Mesenteric fat pad (tissue), 1 donor: ENCODE measurements at regions not wholly inside any gene's neighbourhood (a gene's known extent, or its start where the extent isn't known, plus 50 kb on each side); places are given as distances from the start of the nearest gene placed in this dataset.
"Not testable (repeated sequence)": the region's sequence is repeated elsewhere in the genome, so short reads cannot be mapped to it uniquely, and the experiment has no call there.

Experiments used
- DNase-seq: peaks from one replicate; pipeline ENCODE4 v3.0.0-alpha.2; 2020; ENCODE audit warnings: low spot score
- donor health status: DM: yes; HTN: yes; CAD: no.

DNA sequence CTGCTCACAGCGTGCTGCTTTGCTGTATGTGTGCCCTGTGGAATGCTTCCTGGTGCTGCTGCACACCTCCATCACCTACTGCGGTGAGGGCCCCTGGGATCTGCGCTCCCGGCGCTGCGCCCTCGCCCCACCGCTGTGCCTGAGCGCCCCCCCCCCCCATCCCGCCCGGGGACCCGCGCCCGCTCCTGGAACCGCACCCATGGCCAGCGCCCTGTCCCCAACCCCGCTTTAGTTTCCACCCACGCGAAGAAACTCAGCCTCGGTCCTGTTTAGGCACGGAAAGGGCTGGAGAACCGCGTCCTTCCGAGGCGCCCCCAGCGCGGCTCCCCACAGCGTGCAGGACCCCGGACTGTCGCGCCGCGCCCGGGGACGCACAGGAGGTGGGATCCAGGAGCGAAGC, 265.5 kb downstream of the POTEB3 start:
- DNase-seq = peak; percentile 45

DNA sequence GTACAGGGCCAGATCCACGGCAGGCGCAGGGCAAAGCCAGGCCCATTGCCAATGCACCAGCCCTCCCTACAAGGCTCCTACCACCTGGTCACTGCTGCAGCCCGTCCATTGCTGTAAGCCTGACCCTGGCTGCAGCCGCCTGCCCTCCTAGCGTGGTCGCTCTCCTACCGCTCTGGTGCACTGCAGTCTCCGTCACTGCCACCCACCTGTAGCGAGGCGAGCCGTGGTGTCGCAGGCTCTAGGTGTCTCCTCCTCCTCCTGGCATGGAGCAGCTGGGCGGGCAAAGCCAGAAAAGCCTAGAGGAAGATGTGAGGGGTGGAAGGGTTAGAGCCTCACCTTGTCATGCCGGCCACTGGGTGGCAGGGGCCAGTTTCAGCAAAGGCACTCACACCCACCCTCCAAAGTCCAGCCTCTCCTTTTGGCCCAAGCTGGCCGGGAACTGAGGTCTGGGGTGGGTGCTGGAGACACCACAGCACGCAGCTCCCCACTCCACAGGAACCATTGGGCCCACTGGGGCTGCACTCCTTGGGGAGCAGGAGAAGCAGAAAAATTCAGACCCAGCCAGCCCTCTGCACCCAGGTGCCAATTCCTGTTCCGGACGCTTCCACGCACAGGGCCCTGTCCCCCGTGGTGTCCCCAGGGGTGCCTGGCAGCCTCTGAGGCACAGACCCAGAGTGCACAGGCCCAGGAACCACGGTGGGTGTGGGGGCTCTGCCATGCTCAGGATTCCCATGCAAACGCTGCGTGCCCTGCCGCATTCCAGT, 285.3 kb upstream of the POTEB2 start:
- peak; percentile 30 for DNase-seq

DNA sequence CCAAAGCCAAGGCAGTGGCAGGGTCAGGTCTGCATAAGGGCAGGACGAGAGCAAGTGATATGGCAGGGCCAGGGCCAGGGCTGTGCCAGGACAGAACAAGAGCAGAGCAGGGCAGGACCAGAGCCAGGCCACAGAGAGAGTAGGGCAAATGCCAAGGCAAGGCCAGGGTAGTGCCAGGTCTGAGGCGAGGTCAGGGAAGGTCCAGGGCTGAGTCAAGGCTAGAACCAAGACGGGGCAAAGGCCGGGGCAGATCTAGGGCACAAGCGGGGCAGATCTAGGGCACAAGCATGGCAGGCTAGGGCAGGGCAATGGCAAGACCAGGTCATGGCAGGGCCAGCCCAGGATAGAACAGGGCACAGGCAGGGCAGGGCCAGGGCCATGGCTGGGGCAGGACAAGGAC, 282.0 kb upstream of the POTEB2 start:
- peak; percentile 5 for DNase-seq

DNA sequence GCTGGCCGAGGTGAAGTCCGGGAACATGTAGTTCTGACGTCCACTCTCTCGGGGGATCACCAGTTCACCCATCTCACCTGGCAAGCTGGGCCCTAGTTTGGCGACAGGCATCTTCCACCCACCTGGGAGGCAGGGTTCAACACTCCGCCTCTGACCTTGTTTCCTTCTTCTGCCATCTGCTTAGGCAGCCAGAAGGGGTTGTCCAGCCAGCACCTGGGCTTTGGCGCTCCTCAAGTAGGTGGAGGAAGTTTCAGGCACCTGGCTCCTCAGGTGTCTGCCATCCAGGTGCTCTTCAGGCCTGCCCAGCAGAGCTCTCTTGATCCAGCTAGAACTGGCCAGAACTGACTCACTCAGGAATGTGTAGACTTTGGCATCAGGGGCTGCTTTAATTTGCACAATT, 267.8 kb upstream of the POTEB2 start:
- DNase-seq = peak; percentile 22

DNA sequence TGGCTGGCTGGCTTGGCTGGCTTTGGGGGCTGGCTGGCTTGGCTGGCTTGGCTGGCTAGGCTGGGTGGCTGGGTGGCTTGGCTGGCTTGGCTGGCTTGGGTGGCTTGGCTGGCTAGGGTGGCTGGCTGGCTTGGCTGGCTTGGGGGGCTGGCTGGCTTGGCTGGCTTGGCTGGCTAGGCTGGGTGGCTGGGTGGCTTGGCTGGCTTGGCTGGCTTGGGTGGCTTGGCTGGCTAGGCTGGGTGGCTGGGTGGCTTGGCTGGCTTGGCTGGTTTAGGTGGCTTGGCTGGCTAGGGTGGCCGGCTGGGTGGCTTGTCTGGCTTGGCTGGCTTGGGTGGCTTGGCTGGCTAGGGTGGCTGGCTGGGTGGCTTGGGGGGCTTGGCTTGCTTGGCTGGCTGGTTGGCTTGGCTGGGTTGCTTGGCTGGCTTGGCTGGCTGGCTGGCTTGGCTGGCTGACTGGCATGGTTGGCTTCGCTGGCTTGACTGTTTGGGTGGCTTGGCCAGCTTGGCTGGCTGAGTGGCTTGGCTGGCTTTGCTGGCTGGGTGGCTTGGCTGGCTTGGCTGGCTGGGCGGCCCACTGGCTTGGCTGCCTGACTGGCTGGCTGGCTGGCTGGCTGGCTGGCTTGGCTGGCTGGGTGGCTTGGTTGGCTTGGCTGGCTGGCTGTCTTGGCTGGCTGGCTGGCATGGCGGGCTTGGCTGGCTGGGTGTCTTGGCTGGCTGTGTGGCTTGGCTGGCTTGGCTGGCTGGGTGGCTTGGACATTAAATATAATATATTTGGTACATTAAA, 246.3 kb upstream of the POTEB2 start:
- peak; percentile 89 for DNase-seq

DNA sequence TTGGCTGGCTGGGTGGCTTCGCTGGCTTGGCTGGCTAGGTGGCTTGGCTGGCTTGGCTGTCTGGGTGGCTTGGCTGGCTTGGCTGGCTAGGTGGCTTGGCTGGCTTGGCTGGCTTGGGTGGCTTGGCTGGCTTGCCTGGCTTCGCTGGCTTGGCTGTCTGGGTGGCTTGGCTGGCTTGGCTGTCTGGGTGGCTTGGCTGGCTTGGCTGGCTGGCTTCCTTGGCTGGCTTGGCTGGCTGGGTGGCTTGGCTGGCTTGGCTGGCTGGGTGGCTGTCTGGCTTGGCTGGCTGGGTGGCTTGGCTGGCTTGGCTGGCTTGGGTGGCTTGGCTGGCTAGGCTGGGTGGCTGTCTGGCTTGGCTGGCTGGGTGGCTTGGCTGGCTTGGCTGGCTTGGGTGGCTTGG, 245.7 kb upstream of the POTEB2 start:
- peak; percentile 93 for DNase-seq

DNA sequence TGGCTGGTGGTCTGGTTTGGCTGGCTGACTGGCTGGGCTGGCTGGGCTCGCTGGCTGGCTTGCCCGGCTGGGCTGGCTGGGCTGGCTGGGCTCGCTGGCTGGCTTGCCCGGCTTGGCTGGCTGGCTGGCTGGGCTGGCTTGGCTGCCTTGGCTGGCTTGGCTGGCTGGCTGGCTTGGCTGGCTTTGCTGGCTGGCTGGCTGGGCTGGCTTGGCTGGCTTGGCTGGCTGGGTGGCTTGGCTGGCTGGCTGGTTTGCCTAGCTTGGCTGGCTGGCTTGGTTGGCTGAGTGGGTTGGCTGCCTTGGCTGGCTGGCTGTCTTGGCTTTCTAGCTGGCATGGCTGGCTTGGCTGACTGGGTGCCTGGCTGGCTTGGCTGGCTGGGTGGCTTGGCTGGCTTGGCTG, 245.1 kb upstream of the POTEB2 start:
- DNase-seq = not testable (repeated sequence)

DNA sequence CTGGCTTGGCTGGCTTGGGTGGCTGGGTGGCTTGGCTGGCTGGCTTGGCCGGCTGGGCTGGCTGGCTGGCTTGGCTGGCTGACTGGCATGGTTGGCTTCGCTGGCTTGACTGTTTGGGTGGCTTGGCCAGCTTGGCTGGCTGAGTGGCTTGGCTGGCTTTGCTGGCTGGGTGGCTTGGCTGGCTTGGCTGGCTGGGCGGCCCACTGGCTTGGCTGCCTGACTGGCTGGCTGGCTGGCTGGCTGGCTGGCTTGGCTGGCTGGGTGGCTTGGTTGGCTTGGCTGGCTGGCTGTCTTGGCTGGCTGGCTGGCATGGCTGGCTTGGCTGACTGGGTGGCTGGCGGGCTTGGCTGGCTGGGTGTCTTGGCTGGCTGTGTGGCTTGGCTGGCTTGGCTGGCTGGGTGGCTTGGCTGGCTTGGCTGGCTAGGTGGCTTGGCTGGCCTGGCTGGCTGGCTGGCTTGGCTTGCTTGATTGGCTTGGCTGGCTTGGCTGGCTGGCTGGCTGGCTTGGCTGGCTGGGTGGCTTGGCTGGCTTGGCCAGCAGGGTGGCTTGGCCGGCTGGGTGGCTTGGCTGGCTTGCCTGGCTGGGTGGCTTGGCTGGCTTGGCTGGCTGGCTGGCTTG, 244.2 kb upstream of the POTEB2 start:
- DNase-seq = peak; percentile 97

DNA sequence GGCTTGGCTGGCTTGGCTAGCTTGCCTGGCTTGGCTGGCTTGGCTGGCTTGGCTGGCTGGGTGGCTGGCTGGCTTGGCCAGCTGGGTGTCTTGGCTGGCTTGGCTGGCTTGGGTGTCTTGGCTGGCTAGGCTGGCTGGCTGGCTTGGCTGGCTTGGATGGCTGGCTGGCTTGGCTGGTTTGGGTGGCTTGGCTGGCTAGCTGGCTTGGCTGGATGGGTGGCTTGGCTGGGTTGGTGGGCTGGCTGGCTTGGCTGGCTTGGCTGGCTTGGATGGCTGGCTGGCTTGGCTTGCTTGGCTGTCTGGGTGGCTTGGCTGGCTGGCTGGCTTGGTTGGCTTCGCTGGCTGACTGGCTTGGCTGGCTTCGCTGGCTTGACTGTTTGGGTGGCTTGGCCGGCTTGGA, 242.3 kb upstream of the POTEB2 start:
- not testable (repeated sequence) for DNase-seq

DNA sequence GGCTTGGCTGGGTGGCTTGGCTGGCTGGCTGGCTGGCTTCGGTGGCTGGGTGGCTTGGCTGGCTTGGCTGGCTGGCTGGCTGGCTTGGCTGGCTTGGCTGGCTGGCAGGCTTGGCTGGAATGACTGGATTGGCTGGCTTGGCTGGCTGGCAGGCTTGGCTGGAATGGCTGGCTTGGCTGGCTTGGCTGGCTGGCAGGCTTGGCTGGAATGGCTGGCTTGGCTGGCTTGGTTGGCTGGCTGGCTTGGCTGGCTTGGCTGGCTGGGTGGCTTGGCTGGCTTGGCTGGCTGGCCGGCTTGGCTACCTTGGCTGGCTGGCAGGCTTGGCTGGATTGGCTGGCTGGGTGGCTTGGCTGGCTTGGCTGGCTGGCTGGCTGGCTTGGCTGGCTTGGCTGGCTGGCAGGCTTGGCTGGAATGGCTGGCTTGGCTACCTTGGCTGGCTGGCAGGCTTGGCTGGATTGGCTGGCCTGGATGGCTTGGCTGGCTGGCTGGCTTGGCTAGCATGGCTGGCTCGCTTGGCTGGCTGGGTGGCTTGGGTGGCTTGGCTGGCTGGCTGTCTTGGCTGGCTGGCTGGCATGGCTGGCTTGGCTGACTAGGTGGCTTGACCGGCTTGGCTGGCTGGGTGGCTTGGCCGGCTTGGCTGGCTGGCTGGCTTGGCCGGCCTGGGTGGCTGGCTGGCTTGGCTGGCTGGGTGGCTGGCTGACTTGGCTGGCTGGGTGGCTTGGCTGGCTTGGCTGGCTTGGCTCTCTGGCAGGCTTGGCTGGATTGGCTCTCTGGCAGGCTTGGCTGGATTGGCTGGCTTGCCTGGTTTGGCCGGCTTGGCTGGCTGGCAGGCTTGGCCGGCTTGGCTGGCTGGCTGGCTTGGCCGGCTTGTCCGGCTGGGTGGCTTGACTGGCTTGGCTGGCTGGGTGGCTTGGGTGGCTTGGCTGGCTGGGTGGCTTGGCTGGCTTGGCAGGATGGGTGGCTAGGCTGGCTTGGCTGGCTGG, 241.6 kb upstream of the POTEB2 start:
- DNase-seq = peak; percentile 92

DNA sequence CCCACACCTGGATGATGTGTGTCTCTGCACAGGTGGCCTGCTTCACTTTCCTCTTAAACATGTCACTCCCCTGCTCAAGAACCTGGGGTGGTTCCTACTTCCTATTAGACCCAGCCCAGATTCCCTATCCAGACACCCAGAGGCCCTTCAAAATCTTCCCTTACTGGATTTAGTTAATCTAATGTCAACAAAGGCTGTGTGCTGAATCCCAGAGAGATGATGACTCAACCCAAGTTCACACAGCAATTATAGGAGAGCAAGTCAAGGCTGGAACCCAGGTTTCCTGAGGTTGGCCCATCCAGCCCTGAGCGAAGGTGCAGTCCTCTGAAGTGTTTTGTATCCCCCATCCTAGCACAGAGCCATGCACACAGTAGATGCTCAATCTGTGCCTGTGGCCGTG, 230.5 kb upstream of the POTEB2 start:
- DNase-seq = not testable (repeated sequence)

DNA sequence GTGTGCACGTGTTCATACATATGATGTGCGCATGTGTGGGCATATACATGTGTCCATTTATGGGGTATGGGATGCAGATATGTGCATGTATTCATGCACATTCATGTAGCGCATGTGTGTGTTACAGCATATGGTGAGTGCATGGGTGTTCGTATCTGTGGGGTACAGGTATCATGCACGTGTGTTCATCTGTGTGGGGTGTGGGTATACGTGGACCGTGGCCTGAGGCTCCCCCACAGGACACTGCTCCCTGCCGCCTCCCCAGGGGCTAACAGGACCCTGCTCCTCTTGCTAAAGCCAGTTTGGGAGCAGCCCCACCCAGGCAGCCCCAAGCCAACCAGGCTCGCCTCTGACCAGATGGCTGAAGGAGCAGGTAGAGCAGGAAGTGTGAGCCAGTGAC, 213.4 kb upstream of the POTEB2 start:
- not testable (repeated sequence) for DNase-seq

DNA sequence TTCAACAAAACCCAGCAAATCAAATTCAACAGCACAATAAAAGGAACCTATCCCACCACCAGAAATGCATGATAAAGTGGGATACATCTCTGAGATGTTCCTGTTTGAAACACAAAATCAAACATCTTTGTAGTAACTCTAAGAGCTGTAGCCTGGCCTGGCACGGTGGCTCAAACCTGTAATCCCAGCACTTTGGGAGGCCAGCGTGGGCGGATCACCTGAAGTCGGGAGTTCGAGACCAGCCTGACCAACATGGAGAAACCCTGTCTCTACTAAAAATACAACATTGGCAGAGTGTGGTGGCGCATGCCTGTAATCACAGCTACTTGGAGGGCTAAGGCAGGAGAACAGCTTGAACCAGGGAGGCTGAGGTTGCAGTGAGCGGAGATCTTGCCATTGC, 202.8 kb upstream of the POTEB2 start:
- peak; percentile 64 for DNase-seq

DNA sequence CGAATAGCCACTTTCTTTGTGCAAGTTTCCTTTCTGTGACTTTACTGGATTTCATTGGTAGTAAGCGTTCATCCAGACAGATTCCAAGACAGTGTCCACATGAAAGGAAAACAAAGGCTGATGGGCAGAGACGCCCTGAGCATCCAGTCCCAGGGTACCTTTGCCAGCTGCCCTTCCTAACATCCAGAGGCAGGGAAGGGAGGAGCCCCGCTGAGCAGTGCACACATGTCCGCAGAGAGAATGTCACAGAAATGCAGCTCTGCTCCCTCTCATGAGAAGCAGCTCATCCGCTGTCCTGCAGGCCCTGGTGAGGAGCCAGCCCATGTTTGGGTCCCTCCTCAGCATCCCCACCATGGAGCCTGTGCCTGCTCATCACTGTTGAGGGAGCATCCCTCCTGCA, 197.4 kb upstream of the POTEB2 start:
- peak; percentile 47 for DNase-seq

DNA sequence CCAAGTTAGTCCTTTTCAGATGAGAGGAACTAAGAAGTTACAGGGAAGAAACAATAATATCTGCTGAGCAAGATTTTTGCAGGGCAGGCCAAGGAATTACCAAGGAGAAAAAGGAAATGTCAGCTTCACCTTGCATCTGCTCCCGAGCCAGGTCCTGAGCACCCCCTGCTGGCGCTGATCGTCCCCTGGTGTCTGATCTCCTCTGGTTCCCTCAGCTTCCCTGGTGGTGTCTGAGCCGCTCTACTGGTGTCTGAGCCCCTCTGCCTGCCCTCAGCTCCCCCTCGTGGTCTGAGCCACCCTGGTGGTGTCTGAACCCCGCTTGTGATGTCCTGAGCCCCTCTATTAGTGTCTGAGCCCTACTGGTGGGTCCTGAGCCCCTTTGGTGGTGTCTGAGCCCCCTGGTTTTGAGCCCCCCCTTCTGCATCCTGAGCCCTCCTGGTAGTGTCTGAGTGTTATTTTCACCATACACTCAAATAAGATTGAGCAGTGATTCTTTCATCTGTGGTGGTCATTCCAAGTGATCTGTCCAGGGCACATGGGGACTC, 196.6 kb upstream of the POTEB2 start:
- peak; percentile 41 for DNase-seq

DNA sequence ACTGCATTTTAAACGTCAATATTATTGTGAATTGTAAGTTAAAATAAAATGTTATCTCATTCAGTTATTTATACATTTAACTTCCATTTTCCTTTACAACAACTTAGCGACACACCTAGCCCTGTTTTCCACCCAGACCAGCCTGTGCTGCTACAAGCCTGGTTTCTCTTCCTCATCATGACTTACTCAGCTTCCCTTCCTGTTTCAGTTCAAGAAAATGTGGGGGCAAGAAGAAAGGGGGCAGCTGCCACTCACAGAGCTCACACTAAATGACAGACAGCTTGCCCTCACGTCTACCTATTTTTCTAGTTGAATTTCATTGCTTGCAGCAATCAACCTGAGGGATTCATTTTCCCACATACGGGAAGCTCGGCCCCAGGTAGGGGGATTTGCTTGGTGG, 185.8 kb upstream of the POTEB2 start:
- not testable (repeated sequence) for DNase-seq

DNA sequence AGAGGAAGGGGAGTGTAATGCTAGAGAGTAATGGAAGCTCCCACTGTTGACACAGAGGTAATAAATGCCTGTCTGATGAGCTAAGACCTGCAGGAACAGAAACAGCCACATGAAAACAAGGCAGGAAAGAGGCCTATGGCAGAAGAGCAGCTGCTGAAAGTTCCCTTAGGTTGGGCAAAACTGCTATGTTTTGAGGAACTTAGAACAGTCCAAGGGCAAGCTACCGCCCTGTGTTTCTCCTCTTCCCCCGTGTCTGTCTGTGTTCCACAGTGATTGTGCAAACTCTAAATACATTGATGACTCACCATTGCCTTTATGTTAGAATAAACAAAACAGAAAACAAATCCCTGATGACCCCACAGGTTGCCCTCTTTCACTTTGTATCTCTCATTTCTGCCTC, 165.6 kb upstream of the POTEB2 start:
- DNase-seq = not testable (repeated sequence)

DNA sequence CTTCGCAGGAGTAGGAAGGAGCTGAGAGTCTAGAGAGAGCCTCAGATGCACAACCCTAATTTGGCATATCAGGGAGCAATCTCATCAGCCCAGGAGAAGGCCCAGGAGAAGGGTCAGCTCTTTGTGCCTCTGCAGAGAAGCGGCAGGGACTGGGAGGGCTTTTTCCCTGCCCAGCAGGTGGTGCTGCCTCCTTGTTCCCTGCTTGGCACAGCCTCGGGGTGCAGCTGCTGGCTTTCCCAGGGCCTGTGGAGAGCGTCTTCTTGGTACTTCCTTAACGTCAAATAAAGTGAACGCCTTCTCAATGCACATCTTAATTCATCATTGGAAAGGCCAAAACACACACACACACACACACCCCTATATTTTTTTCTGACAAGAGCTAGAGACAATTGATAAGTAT, 162.9 kb upstream of the POTEB2 start:
- not testable (repeated sequence) for DNase-seq

DNA sequence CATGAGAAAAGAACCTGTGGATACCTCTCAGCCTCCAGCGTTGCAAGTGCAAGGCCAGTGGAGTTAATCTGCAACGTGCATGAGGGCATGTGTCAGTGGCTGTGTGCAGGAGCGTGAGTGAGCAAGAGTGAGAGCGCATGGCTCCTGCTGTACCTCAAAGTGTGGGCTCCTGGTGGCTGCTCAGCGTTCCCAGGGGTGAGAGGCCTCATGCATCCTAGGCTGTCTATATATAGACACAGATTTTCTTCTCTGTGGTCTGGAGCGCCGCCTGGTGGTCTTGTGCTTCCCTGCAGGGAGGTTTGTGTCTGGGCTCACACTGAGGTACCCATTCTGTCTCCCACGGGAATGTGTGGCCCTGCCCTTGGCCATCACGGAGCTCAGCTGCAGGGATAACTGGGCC, 161.8 kb upstream of the POTEB2 start:
- DNase-seq = not testable (repeated sequence)

DNA sequence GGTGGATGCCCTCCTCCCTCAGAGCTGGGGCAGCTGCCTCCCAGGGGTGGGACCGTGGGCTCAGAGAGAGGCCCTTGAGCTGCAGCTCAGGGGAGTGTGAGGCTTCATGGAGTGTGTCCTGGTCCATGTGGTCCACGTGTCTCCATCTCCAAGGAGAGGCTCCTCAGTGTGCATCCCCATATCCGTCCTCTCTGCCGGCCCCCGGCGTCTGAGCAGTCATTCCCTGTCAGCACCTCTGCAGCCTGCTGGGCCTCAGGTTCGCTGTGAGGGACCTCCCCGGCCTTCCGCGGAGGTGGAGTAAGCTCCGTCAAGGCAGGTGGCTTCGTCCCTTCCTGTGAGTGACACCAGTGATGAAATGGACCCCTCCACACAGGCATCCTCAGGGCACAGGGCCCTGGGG, 160.7 kb upstream of the POTEB2 start:
- not testable (repeated sequence) for DNase-seq
